ENCODE measurements at regions not wholly inside any gene's neighbourhood (a gene's known extent, or its start where the extent isn't known, plus 50 kb on each side); places are given as distances from the start of the nearest gene placed in this dataset.

DNA sequence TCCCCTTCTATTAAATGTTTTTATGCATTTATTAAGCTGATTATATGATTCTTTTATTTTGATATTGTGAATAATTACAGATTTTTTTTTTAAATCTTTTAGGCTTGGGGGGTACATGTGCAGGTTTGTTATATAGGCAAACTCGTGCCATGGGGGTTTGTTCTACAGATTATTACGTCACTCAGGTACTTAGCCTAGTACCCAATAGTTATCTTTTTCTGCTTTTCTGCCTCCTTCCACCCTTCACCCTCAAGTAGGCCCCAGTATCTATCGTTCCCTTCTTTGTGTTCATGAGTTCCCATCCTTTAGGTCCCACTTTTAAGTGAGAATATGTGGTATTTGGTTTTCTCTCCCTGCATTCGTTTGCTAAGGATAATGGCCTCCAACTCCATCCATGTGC lies 92.2 kb upstream of the CWC22 start:
- Mint-ChIP-seq H3K27ac (ENCODE audit: unreplicated experiment) (no peak overlapping the region), H3K4me1 (ENCODE audit: unreplicated experiment) (peaks cover 13% of the 10 kb centered on the region), H3K27me3 (ENCODE audit: unreplicated experiment) (no peaks in the 10 kb centered on the region), H3K4me3 (ENCODE audit: unreplicated experiment) (no peak overlapping the region), H3K9me3 (ENCODE audit: unreplicated experiment) (no peaks in the 10 kb centered on the region), H3K36me3 (ENCODE audit: unreplicated experiment) (peaks cover 2% of the 10 kb centered on the region)
- DNase-seq (ENCODE audit: extremely low spot score, unreplicated experiment), result no peak
- TF ChIP-seq, protein P1, sequence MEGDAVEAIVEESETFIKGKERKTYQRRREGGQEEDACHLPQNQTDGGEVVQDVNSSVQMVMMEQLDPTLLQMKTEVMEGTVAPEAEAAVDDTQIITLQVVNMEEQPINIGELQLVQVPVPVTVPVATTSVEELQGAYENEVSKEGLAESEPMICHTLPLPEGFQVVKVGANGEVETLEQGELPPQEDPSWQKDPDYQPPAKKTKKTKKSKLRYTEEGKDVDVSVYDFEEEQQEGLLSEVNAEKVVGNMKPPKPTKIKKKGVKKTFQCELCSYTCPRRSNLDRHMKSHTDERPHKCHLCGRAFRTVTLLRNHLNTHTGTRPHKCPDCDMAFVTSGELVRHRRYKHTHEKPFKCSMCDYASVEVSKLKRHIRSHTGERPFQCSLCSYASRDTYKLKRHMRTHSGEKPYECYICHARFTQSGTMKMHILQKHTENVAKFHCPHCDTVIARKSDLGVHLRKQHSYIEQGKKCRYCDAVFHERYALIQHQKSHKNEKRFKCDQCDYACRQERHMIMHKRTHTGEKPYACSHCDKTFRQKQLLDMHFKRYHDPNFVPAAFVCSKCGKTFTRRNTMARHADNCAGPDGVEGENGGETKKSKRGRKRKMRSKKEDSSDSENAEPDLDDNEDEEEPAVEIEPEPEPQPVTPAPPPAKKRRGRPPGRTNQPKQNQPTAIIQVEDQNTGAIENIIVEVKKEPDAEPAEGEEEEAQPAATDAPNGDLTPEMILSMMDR (IDR thresholded peaks at IDR 0.05), result no peak

DNA sequence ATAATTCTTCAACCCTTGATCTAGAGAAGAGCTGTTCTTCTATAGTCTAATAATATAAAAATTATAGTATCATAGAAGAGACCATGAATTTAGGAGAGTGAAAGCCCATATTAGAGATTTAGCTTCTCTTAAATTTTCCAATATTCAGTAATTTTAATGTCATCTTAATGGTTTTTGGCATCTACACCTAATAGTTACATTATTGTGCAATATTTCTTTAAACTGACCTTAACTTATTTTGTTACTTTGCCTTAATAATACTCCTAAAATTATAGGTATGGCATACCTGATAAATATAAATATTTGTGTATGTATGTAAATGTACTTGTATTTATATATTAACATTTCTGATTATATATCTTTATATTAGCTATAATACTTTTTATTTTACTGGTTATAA lies 78.0 kb upstream of the CWC22 start:
- TF ChIP-seq, protein P1 (IDR thresholded peaks at IDR 0.05), result no peak
- Mint-ChIP-seq H3K36me3 (ENCODE audit: unreplicated experiment) (peaks cover 4% of the 10 kb centered on the region), H3K4me1 (ENCODE audit: unreplicated experiment) (no peaks in the 10 kb centered on the region), H3K27me3 (ENCODE audit: unreplicated experiment) (peaks cover 49% of the 10 kb centered on the region), H3K4me3 (ENCODE audit: unreplicated experiment) (no peak overlapping the region), H3K27ac (ENCODE audit: unreplicated experiment) (no peak overlapping the region), H3K9me3 (ENCODE audit: unreplicated experiment) (peaks cover 19% of the 10 kb centered on the region)
- DNase-seq (ENCODE audit: extremely low spot score, unreplicated experiment), result no peak

DNA sequence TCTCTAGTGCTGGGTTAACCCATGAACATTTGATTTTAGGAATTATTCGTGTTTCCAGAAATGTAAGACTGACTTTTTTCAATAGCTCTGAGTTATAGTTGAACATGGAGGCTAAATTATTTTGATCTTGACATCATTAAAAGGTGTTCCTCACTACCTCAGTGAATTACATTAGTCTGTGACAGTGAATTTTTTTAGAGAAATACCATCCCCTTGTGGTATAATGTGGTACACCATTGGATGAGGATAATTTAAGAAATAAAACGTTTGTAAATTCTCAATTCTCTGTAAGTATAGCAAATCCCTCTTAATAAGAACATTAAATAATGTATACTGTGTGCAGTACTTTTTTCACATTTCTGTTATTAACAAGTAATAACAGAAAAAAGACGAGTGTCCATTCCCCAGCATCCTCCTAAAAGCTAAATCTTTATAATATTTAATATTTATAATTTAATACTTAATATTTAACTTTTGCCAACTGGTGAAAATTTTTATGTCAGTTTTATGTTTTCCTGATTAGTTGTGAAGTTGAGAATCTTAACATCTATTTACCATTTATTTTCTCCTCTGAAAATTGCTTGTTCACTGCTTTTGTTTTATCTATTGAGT lies 70.3 kb upstream of the CWC22 start:
- H3K36me3 Mint-ChIP-seq (ENCODE audit: unreplicated experiment), result peaks cover 1% of the 10 kb centered on the region
- TF ChIP-seq, protein P1 (IDR thresholded peaks at IDR 0.05), result peak; percentile 79
- peaks cover 21% of the 10 kb centered on the region for H3K9me3 Mint-ChIP-seq (ENCODE audit: unreplicated experiment)
- H3K4me1 Mint-ChIP-seq (ENCODE audit: unreplicated experiment), result peaks cover 3% of the 10 kb centered on the region
- DNase-seq (ENCODE audit: extremely low spot score, unreplicated experiment), result no peak
- H3K27ac Mint-ChIP-seq (ENCODE audit: unreplicated experiment), result no peak overlapping the region
- H3K4me3 Mint-ChIP-seq (ENCODE audit: unreplicated experiment), result no peak overlapping the region
- peaks cover 23% of the 10 kb centered on the region for H3K27me3 Mint-ChIP-seq (ENCODE audit: unreplicated experiment)

DNA sequence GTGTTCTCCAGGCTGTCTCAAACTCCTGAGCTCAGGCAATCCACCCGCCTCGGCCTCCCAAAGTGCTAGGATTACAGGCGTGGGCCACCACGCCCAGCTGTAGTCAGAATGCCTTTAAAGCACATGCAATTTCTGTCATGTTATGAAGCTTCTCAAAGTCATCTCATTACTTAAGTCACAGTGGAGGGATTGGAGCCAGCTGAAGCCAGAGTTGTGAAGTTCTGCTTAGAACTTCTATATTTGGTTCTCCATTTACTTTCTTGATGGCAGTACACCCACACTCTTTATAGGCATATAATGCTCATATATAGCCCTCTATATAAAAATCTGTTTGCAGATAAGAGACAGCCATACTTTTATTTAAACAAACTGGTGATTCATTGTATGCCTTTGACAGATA lies 68.8 kb upstream of the CWC22 start:
- TF ChIP-seq, protein P1 (IDR thresholded peaks at IDR 0.05), result no peak
- Mint-ChIP-seq H3K36me3 (ENCODE audit: unreplicated experiment) (no peaks in the 10 kb centered on the region), H3K4me3 (ENCODE audit: unreplicated experiment) (no peak overlapping the region), H3K27me3 (ENCODE audit: unreplicated experiment) (peaks cover 16% of the 10 kb centered on the region), H3K27ac (ENCODE audit: unreplicated experiment) (no peak overlapping the region), H3K9me3 (ENCODE audit: unreplicated experiment) (peaks cover 6% of the 10 kb centered on the region), H3K4me1 (ENCODE audit: unreplicated experiment) (peaks cover 3% of the 10 kb centered on the region)
- DNase-seq (ENCODE audit: extremely low spot score, unreplicated experiment), result no peak

DNA sequence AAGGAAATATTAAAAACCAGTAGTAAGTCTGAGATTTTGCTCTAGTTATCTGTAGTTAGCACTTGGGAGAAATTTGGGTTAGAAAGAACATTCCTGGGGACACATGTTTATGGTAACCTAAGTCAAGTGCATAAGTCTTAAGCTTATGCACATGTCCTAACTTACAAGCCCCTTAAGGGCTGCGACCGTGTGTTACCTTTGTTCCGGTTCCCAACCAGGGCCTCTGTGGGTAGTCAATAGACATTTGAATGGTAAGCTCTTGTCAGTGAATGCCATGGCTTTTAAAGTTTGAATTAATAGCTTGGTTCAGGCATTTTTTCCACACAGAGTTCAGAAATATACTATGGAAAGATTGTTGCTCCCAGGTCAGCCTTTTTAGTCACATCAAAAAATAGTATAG lies 64.7 kb upstream of the CWC22 start:
- TF ChIP-seq, protein P1 (IDR thresholded peaks at IDR 0.05), result no peak
- H3K4me3 Mint-ChIP-seq (ENCODE audit: unreplicated experiment), result no peak overlapping the region
- no peaks in the 10 kb centered on the region for H3K36me3 Mint-ChIP-seq (ENCODE audit: unreplicated experiment)

More for the DNA sequence above, 64.7 kb upstream of the CWC22 start:
- Mint-ChIP-seq H3K27ac (ENCODE audit: unreplicated experiment) (no peak overlapping the region), H3K27me3 (ENCODE audit: unreplicated experiment) (no peaks in the 10 kb centered on the region), H3K4me1 (ENCODE audit: unreplicated experiment) (no peaks in the 10 kb centered on the region), H3K9me3 (ENCODE audit: unreplicated experiment) (peaks cover 8% of the 10 kb centered on the region)
- DNase-seq (ENCODE audit: extremely low spot score, unreplicated experiment), result no peak

Data from osteocyte (in vitro differentiated cells).